GM19468 (cell line): ENCODE measurements at regions not wholly inside any gene's neighbourhood (a gene's known extent, or its start where the extent isn't known, plus 50 kb on each side); places are given as distances from the start of the nearest gene placed in this dataset.

Experiments
- ATAC-seq: cut with Tn5 transposase; IDR thresholded peaks from one replicate; pipeline ENCODE4 v1.9.1; 2021; ENCODE audit warnings: mild to moderate bottlenecking, moderate library complexity, moderate number of reproducible peaks; ENCODE audit not compliant: unreplicated experiment; ENCODE audit errors: extremely low read depth

DNA sequence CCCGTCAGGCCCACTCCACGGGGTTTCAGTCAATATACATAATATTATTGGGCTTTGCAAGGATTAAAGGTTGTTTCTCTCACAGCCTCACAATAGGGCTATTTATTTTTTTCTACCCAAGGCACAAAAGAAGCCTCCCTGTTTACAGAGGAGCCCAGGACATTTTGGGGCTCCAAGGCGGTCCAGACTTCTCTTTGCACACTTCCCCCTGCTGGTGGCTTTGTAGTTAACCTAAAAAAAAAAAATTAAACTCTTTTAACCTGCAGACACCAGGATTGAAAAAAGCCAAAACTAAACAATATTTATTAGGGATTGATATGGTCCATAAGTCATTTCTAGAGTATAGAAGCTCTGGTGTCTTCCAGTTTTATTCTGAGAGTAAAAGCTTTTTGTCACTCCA lies 169.7 kb upstream of the ZFHX3 start:
- ATAC-seq, result no peak

DNA sequence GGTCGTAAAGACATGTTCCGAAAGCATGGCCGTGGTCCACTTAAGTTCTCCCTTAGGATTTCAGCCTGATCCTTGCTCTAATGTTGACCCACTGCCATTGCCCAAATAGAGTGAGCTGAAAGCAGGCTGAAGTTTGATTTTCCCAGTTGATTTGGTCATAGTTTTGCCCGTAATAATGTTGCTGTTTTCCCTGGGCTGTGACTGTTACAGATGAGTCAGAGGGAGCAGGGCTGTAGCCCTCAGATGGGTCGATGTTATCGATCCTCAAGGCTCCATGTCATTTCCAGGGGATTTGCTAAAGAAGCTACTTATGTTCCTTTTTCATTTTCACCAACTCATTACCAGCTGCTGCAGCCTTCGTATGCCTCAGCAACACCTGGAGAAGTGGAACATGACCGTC lies 169.0 kb upstream of the ZFHX3 start:
- ATAC-seq, result no peak

DNA sequence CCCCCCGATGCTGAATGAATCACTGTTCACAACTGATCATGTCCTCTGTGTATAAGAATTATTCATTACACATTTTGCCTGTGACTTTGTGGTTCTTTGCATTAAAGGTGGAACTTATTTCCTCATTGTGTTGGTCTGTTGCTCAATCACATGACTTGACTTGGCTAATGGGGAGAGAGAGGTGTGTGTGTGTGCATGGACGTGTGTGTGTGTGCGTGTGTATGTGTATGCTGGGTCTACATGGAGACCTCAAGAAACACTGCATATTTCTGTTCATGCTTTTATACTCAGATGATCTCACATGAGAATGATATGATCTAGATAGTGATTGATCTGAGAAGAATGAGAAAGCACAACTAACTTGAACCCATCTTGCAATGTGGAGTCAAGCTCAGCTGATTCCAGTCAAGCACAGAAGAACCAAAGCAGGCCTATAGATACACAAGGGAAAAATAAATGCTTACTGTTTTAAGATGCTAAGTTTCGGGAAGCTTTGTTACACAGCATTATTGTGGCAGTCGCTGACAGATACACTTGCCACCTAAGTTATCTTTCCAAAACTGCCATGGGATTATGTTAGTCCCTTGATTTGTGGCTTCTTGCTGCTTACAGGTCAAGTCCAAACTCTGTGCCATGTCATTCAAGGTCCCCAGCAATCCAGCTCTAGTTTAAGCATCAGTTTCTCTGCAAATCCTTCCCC lies 167.9 kb upstream of the ZFHX3 start:
- no peak for ATAC-seq

DNA sequence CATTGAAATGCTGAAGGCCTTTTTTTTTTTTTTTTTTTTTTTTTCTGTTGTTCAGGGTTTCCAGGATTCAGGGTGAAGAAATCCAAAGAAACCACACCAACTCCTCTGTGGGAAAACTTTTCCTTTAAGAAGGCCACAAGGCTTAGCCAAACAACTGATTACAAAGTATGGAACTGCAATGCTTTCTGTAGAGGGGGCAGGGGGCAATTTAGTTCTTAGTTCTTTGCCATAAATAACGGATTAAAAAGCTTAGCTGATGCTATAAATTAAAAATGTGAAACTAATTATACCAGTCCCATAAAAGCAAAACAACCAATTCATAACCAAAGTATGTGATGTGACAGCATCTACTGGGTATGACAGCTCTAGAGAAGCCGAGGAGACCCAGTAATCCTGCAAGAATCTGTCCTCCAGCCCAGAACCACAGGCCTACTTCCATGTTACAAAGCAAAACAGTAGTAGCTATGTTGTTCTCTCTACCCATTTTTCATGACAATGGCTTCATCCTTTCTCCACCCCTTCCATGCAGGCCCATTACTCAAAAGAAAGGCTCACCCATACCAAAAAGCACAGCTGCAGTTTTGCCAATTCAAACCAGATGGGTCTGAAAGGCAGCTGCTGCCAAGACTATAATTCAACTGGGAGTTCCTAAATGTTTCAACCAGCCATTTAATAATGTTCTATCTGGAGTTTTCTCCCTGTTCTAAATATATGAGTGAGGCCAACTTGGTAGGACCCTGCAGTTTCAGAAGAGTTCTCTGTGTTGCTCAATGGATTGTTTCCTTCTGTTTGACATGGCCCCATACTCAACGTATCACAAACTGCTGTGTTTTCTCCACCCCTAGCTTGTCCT lies 167.1 kb upstream of the ZFHX3 start:
- ATAC-seq, result no peak

DNA sequence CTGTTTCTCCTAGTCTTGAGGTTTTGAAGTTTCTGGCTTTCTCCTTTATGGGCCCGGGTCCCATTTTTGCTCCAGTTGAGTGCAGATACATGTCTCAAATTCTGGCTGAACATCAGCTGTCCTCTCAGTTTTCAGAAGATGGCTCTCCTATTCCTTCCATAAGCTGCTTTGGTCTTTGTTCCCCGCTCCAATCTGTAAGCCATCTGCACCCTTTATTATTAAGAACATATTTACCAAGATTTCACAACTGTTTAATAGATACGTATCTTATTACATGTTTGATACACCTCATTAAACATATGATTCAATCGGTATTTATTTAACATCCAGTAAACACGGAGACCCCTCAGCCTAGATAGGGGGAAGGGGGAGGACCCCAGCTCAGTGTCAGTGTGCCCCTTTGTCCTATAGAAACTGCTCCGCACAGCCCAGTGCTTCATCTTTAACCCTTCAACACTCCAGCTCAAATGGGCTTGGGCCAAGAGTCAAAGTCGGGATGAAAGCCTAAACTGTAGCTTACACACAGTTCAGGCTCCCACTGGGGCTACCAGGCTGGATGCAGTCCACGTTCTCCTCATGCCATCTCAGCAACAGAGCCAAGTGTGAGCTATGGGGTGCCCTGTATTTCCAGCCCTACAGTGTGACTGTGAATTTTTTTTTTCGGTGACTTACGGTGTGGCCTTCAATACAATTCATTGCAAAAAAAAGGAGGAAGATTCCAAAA lies 166.0 kb upstream of the ZFHX3 start:
- no peak for ATAC-seq

DNA sequence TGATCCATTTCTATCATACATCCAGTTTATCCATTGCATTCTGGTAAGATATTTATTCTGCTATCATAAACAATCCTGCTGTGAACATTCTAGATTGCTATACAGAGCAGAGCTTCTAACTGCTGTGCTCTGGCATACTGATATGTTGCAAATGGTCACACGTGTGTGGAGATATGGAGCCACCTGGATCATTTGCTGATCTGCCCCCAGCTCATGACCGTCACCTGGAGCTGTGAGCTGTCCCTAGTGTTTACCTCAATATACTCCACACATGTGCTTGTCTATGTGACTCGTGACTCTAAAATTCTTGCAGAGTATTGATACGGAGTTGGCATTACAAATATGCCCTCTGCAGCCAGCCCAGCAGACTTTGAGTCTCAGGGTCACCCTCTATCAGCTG lies 164.5 kb upstream of the ZFHX3 start:
- no peak for ATAC-seq

DNA sequence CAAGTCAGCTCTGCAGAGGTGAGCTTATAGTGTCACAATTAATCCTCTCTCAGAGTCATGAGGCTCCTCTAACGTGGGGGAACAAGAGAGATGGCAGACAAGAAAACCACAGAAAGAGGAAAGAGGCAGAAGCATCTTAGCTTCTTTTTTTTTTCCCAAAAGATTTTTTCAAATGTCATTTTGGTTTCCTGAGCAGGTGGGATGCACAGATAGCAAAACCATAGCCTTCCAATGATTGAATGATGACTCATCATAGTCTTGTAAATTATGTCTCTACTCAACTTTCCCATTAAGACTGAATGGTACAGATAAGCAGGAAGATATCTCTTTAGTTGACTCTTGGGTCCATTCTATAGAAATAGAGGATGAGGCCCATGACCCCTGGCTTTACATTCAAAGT lies 162.8 kb upstream of the ZFHX3 start:
- ATAC-seq, result no peak

DNA sequence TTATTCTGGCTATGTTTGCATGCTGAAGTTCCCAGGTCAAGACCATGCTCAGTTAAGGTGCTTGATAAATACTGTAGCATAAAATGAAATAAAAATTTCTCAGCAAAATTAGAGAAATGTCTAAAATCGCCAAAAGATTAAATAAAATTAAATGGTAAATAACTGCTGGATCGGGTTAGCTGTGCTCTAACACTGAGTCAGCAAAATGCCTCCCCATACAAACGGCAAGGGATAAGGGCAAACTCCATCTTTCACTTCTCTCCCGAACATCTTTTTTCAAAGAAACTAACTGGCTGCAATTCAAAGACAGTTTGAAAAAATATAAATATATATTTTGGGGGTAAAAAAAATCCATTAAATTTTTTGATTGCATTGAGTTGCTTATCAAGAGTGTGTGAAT lies 162.2 kb upstream of the ZFHX3 start:
- no peak for ATAC-seq

DNA sequence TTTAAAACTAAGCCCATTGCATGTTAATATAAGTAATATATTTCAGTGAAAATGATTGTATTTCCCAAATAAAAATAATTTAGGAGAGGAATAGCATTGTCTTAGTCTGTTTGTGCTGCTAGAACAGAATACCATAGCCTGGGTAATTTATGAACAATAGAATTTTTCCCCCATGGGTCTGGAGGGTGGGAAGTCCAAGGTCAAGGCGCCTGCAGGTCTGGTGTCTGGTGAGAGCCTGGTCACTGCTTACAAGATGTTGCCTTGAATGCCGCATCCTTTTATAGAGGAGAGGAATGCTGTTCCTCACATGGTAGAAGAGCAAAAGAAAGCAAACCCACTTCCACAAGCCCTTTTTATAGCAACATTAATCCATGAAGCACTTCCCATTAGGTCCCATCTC lies 161.3 kb upstream of the ZFHX3 start:
- no peak for ATAC-seq

DNA sequence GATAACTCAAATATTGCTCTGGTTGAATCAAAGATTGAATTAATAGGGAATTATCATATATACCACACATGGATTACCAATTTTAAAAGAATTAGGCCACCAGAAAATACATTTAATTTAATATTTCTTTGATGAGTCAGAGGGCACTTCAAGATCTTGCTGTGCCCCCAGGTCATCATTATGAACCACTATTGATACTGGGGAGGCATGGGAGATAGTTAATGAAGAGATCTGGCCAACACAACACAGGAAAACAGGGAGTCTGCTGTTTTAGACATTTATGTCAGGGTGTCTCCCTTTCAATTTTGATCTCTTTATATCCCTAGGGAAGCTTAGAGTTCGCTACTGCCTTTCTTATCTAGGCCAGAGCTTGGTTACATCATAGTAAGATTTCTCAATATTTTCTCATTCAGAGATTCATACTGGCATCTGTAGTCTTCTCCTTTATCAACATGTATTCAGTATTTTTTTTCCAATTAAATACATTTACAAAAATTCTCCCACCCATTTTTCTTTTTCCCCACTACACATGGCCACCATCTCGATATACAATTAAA lies 158.3 kb upstream of the ZFHX3 start:
- ATAC-seq, result no peak

DNA sequence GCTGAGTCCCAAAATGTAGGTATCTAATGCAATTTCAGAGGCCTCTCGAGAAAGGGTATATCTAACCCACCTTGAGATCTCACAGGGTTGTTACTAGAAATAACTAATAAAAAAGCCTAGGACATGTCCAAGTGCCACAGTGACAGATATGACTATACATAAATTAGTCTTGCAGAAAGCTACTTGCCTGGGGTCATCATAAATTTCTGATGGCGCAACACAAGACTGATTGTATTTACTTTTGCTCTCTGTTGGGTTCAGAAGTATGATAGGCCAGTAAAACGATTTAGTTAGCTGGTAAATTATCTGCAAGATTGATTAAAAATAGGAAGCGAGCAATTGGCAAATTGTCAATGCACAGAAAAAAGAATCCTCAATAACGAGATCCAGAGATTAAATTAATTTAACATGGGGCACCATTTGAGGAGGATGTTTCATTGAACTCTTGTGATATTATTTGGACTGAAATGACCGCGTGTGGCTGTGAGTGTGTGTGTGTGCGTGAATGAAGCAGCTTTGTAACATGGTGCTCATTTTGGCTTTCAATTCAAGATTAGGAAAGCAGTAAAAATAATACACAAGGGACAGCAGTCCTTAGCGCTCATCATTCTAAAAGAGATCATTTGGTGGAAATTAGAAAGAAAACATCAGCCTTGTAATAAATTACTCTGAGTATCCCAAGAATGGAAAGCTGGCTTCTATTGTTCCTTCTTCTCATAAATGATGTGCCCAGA lies 157.4 kb upstream of the ZFHX3 start:
- ATAC-seq, result no peak

DNA sequence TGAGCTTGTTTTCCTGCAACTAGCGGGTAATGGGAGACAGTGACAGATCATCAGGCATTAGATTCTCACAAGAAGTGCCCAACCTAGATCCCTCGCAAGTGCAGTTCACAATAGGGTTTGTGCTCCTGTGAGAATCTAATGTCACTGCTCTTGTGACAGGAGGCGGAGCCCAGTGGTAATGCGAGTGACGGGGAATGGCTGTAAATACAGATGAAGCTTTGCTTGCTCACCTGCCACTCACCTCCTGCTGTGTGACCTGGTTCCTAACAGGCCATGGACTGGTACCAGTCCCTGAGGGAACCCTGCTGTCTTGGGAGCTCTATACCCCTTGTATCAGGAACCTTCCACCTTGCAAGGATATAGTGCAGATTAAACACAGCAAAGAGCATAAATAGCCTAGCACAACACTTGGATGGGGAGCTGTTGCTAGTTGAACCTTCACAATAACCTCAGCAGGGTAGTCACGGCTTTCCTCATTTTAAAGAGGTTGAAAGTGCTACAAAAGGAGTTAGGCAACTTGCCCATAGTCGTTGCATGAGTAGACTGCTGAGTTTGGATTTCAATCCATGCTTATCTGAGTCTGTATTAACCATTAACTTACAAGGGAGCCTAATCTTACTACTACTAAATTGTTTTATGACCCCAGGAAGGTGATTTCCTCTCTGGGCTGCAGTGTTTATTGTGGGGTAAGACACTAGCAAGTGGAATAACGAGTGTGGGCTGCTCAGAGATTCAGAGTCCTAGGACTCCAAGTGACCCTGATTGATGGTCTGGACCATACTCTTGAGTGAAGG lies 156.6 kb upstream of the ZFHX3 start:
- ATAC-seq, result no peak

DNA sequence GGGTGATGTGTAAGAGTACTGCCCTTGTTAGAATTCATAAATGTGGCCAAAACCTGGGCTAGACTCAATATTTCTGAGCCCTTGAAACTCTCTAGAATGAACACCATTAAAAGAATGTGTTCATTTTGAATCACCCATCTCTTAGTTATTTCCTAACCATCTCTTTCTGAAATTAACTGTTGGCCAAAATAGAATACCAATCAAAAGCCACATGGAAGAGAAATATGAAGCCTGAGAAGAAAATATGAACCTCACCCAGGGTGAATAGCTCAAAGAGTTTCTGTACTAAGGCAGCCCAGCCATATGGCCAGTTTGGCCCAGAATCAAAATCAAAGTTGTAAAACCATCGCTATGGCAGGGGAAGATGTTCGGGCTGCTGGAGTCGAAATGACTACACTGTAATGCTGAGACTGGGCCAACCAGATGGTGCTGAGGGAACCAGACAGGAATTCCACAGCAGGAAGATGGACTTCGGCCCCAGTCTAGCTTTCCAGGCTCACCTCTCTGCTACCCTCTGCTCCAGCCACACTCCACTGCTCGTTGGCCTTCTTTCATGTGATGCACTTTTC lies 154.3 kb upstream of the ZFHX3 start:
- ATAC-seq, result no peak

DNA sequence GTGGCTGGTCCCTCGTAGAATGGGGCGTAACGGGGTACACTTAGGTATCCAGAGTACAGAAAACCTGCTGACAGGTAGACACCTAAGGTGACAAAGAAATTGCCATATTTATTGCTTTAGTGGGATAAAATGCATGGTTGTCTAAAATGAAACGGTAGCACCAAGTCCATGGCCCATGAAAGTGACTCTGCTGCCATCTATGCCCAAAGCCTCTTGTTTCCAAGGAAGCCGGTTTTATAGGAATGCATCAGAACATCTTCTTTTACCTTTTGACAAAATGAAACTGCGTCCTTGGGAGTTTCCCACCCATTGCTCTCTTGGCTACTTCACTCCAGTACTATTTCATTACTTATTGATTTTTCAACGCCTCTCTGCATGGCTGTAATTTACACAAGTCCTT lies 151.3 kb upstream of the ZFHX3 start:
- no peak for ATAC-seq

DNA sequence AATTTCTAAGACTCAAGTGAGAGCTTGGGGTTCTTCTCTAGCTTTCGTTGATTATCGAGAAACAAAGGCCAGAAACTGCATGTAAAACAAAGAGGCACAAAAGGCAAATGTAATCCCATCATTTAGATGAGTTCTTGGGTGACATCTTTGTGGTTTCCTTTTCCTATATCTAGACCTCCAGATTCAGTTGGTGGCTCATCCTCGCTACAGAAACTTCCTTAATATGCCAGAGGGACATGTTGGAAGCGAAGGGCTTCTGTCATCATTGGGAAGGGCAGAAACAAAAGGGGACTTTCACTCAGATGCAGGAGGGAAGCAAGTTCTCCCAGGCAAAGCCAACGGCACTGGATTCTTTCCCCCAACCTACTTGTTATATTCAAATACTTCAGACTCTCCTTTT lies 150.6 kb upstream of the ZFHX3 start:
- ATAC-seq, result no peak

DNA sequence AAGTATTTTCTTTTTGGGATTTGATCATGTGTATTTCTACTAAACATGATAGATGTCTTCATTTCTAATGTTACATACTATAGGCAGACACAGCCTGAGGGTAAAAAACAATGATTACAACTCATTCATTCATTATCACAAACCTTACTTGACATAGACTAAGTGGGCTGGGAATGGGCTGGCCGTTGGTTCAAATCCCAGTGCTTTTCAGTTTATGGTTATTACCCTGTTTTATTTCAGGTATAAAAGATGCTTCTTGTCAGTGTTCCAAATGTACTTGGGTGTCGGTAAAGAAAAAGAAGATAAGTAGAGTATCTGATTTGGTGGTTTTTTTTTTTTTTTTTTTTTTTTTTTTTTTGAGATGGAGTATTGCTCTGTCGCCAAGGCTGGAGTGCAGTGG lies 149.7 kb upstream of the ZFHX3 start:
- no peak for ATAC-seq

DNA sequence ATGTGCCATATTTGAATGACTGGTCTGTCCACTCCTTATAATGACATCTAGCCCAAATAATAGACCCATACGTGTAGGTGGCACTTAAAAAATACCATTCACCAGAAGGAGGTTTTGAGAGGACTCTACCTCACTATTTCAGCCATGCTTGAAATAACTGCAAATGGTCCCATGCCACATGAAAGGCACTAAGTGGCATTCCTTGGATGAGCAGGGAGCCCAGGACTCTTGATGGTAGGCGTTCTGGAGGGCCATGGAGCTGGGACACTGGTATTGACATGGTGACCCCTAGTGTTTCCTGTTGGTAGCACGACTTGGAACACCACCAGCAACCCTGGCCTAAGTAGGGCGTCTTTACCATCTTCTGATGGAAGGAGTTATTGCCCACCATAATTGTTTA lies 148.7 kb upstream of the ZFHX3 start:
- ATAC-seq, result no peak

DNA sequence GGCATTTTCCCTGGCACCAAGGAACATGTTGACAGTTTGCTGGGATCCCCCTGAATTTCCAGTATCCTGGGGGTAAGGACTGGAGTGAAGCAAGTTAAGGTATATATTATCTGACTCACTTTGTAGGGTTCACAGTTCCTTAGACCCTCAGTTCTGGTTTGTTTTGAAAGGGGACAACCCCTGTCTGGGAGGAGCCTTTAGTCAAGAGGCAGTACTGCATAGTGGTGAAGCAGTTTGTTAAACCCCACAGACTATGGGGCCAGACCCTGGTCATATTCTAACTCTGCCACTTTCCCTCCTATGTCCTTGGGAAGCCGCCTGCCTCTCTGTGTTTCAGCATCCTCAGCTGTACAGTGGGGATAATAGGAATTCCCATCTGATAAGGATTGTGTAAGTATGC lies 145.5 kb upstream of the ZFHX3 start:
- no peak for ATAC-seq

DNA sequence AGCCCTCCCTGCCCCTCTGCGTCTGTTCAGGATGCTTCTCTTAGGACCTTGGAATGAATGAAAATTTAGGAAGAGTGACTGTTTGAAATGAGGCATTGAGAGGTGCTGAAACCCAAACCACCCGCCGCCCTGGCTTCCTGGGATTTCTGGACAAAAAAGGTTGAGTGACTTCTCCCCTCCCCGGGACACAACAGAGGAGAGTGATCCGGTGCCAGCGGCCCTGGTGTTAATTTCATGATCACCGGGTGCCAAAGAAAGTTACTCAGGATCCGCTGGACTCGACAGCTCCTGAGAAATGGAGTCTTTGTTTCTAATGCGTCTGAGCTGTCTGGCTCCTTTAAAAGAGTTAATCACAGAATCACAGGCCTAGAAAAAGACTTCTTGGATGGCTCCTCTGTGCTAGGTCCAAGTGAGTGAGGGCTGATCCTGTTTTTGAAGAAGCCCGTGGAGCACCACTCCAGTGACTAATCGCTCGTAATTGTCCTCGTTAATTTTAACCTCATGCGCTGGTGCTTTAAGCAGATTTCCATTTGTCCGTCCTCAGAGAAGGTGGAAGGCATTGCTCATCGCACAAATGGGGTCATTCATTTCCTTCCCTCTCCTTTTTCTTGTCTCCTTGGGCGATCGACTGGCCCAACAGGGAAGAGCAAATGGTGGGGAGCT lies 144.4 kb upstream of the ZFHX3 start:
- no peak for ATAC-seq
